HepG2 (cell line): ENCODE measurements at regions not wholly inside any gene's neighbourhood (a gene's known extent, or its start where the extent isn't known, plus 50 kb on each side); places are given as distances from the start of the nearest gene placed in this dataset.

ENCODE experiments used
- RFX5 ChIP-seq: IDR thresholded peaks from 2 replicates; pipeline ENCODE4 v1.6.1; 2011; ENCODE audit warnings: low read depth, low read length, improper control_type of control experiment
- SMC3 ChIP-seq: IDR thresholded peaks from 2 replicates; pipeline ENCODE4 v1.6.1; 2011; ENCODE audit warnings: low read length, improper control_type of control experiment
- TCF12 ChIP-seq, 2 experiments: fragments of 450-650 bp in 1 of 2; sonication (generic) in 1 of 2; formaldehyde crosslinking in 1 of 2; IDR thresholded peaks; 2 replicates each; pipeline versions ENCODE4 v1.6.1 to v1.8.0; 2017 to 2022; ENCODE audit warnings: antibody characterized with exemption in 1 of 2, mild to moderate bottlenecking in 1 of 2, missing genetic modification reagents in 1 of 2, moderate library complexity in 1 of 2
- ZMYM3 ChIP-seq: sonication (generic); formaldehyde crosslinking; IDR thresholded peaks from 2 replicates; pipeline ENCODE4 v1.5.1; 2020; ENCODE audit warnings: mild to moderate bottlenecking, missing genetic modification reagents
- TF ChIP-seq, protein P1 (sequence below): sonication (generic); formaldehyde crosslinking; IDR thresholded peaks from 2 replicates; pipeline ENCODE4 v1.4.0; 2020; ENCODE audit warnings: mild to moderate bottlenecking, missing genetic modification reagents

DNA sequence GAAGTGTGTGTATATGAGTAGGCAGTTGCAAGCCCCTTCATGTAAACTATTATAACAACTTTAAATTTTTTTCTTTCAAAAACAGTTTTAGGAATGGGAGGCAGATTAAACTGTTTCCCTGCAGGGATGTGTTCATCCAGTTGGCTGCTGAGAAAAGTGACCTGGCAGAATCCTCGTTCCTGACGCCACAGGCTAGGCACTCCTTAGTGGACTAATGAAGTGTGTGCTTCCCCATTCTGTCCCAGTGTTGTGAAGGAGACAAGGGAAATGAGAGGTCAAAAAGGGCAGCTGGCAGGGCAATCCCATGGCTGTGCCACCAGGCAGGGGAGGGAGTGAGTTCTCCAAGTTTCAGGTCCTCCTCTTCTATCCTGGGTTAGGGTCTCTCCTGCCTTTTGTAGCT is 59.8 kb downstream of the FOXD1 start:
- TF ChIP-seq TCF12 (IDR thresholded peaks at IDR 0.05), result no peak
- TF ChIP-seq TCF12 (CRISPR knock-in tag; IDR thresholded peaks at IDR 0.05), result no peak
- TF ChIP-seq RFX5, result no peak
- TF ChIP-seq SMC3, result no peak
- TF ChIP-seq ZMYM3 (CRISPR knock-in tag), result no peak
- TF ChIP-seq, protein P1, sequence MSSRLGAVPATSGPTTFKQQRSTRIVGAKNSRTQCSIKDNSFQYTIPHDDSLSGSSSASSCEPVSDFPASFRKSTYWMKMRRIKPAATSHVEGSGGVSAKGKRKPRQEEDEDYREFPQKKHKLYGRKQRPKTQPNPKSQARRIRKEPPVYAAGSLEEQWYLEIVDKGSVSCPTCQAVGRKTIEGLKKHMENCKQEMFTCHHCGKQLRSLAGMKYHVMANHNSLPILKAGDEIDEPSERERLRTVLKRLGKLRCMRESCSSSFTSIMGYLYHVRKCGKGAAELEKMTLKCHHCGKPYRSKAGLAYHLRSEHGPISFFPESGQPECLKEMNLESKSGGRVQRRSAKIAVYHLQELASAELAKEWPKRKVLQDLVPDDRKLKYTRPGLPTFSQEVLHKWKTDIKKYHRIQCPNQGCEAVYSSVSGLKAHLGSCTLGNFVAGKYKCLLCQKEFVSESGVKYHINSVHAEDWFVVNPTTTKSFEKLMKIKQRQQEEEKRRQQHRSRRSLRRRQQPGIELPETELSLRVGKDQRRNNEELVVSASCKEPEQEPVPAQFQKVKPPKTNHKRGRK (CRISPR knock-in tag), result no peak
